ENCODE measurements at regions not wholly inside any gene's neighbourhood (a gene's known extent, or its start where the extent isn't known, plus 50 kb on each side); places are given as distances from the start of the nearest gene placed in this dataset.

- H3K4me3 ChIP-seq (ENCODE audit: low read depth, low read length) = no peak overlapping the region
- no peak for DNase-seq (ENCODE audit: low read depth)
- TF ChIP-seq CTCF (IDR thresholded peaks at IDR 0.05; ENCODE audit: control insufficient read depth, extremely low read depth, insufficient read depth) = no peak
These were observed 81.6 kb downstream of the PHETA1 start for GRCh38 chr12:111287125-111287900.

- DNase-seq (ENCODE audit: low read depth) = no peak
- no peak for TF ChIP-seq CTCF (IDR thresholded peaks at IDR 0.05; ENCODE audit: control insufficient read depth, extremely low read depth, insufficient read depth)
- H3K4me3 ChIP-seq (ENCODE audit: low read depth, low read length) = no peak overlapping the region
These were observed 83.7 kb downstream of the PHETA1 start for GRCh38 chr12:111285200-111285599.

- no peak for TF ChIP-seq CTCF (IDR thresholded peaks at IDR 0.05; ENCODE audit: control insufficient read depth, extremely low read depth, insufficient read depth)
- DNase-seq (ENCODE audit: low read depth) = no peak
- no peak overlapping the region for H3K4me3 ChIP-seq (ENCODE audit: low read depth, low read length)
These were observed 84.2 kb downstream of the PHETA1 start for GRCh38 chr12:111284709-111285108.

- no peak overlapping the region for H3K4me3 ChIP-seq (ENCODE audit: low read depth, low read length)
- no peak for TF ChIP-seq CTCF (IDR thresholded peaks at IDR 0.05; ENCODE audit: control insufficient read depth, extremely low read depth, insufficient read depth)
- no peak for DNase-seq (ENCODE audit: low read depth)
These were observed 84.9 kb downstream of the PHETA1 start for GRCh38 chr12:111283966-111284365.

GRCh38 chr12:111283521-111283920 is 85.4 kb downstream of the PHETA1 start:
- no peak for DNase-seq (ENCODE audit: low read depth)
- TF ChIP-seq CTCF (IDR thresholded peaks at IDR 0.05; ENCODE audit: control insufficient read depth, extremely low read depth, insufficient read depth) = no peak
- H3K4me3 ChIP-seq (ENCODE audit: low read depth, low read length) = no peak overlapping the region

- no peak for TF ChIP-seq CTCF (IDR thresholded peaks at IDR 0.05; ENCODE audit: control insufficient read depth, extremely low read depth, insufficient read depth)
- no peak overlapping the region for H3K4me3 ChIP-seq (ENCODE audit: low read depth, low read length)
- DNase-seq (ENCODE audit: low read depth) = no peak
These were observed 91.3 kb downstream of the PHETA1 start for GRCh38 chr12:111277570-111277969.

GRCh38 chr12:111276146-111276545 is 92.7 kb downstream of the PHETA1 start:
- no peak for DNase-seq (ENCODE audit: low read depth)
- no peak overlapping the region for H3K4me3 ChIP-seq (ENCODE audit: low read depth, low read length)
- TF ChIP-seq CTCF (IDR thresholded peaks at IDR 0.05; ENCODE audit: control insufficient read depth, extremely low read depth, insufficient read depth) = no peak
